Common myeloid progenitor, CD34-positive (primary cell): ENCODE measurements at regions not wholly inside any gene's neighbourhood (a gene's known extent, or its start where the extent isn't known, plus 50 kb on each side); places are given as distances from the start of the nearest gene placed in this dataset.
A peak's percentile ranks its signal among the peaks of the same experiment; 100 is the strongest.

Source experiments
- CTCF ChIA-PET: fragments of 350-600 bp; sonication (Branson Sonifier 250); formaldehyde crosslinking; loops from one replicate; lab custom pipeline; 2021; ENCODE audit warnings: antibody characterized with exemption; lab: Charles Lee
- POLR2A ChIA-PET: fragments of 350-600 bp; sonication (Branson Sonifier 250); formaldehyde crosslinking; loops from one replicate; lab custom pipeline; 2021; ENCODE audit warnings: antibody characterized with exemption; lab: Charles Lee
- DNase-seq, 3 donors: peaks; one replicate each; pipeline versions ENCODE4 v3.0.0 to v3.0.0-alpha.2; 2013
- H3K27ac ChIP-seq, 2 experiments: 1 replicate in 1 of 2; 2 replicates in 1 of 2; pipeline ENCODE4 v1.7.0; 2013; ENCODE audit warnings: inconsistent platforms in 2 of 2, low read length in 2 of 2, mild to moderate bottlenecking in 2 of 2, low read depth in 1 of 2, moderate library complexity in 1 of 2; ENCODE audit not compliant: severe bottlenecking in 2 of 2, insufficient read depth in 1 of 2, poor library complexity in 1 of 2
- H3K27me3 ChIP-seq, 5 experiments: replicated peaks in 2 of 5; 1 replicate in 3 of 5; 2 replicates in 2 of 5; pipeline versions ENCODE4 v1.6.1 to v1.7.0; 2013; ENCODE audit warnings: low read length in 4 of 5, mild to moderate bottlenecking in 2 of 5, moderate library complexity in 2 of 5, inconsistent platforms in 1 of 5; ENCODE audit not compliant: insufficient read depth in 5 of 5, control insufficient read depth in 4 of 5
- H3K36me3 ChIP-seq, 4 experiments: 1 replicate in 2 of 4; 2 replicates in 2 of 4; pipeline versions ENCODE4 v1.6.1 to v1.7.0; 2013; ENCODE audit warnings: low read length in 3 of 4, control low read depth in 1 of 4, mild to moderate bottlenecking in 1 of 4; ENCODE audit not compliant: control insufficient read depth in 4 of 4, insufficient read depth in 4 of 4
- H3K4me1 ChIP-seq, 4 experiments: 1 replicate in 3 of 4; 2 replicates in 1 of 4; pipeline versions ENCODE4 v1.6.1 to v1.7.1; 2013; ENCODE audit warnings: low read length in 3 of 4, mild to moderate bottlenecking in 3 of 4, control low read depth in 1 of 4, inconsistent platforms in 1 of 4, moderate library complexity in 1 of 4; ENCODE audit not compliant: control insufficient read depth in 4 of 4, insufficient read depth in 4 of 4; ENCODE audit errors: control extremely low read depth in 1 of 4
- H3K4me3 ChIP-seq, 7 experiments: 1 replicate in 4 of 7; 2 replicates in 3 of 7; pipeline versions ENCODE4 v1.5.1 to v1.7.0; 2013; ENCODE audit warnings: mild to moderate bottlenecking in 7 of 7, low read length in 6 of 7, moderate library complexity in 6 of 7, inconsistent platforms in 2 of 7, low read depth in 2 of 7, control low read depth in 1 of 7; ENCODE audit not compliant: insufficient read depth in 4 of 7, control insufficient read depth in 1 of 7; ENCODE audit errors: extremely low read depth in 1 of 7
- H3K9me3 ChIP-seq, 5 experiments: 1 replicate in 4 of 5; 2 replicates in 1 of 5; pipeline versions ENCODE4 v1.6.1 to v1.7.1; 2013; ENCODE audit warnings: low read length in 4 of 5, mild to moderate bottlenecking in 2 of 5, inconsistent platforms in 1 of 5, low read depth in 1 of 5, moderate library complexity in 1 of 5; ENCODE audit not compliant: control insufficient read depth in 4 of 5, insufficient read depth in 2 of 5; ENCODE audit errors: control extremely low read depth in 1 of 5
- WGBS: methylation state at CpG from one replicate; pipeline ENCODE4 v1.1.5; 2013; ENCODE audit not compliant: insufficient coverage; 5-methylcytosine and 5-hydroxymethylcytosine counted together

GRCh38 chr11:15750535-15751308 is 605.6 kb downstream of the SOX6 start:
- no peak for DNase-seq
- Histone ChIP-seq H3K36me3 (no peaks in the 10 kb centered on the region), H3K27ac (no peak overlapping the region), H3K4me1 (no peaks in the 10 kb centered on the region), H3K27me3 (peaks cover 0 to 3% (median 0%) of the 10 kb centered on the region in 5 experiments), H3K4me3 (no peak overlapping the region), H3K9me3 (peaks cover 0 to 13% (median 0%) of the 10 kb centered on the region in 5 experiments)
- POLR2A ChIA-PET: no interaction called here
- 95% methylated on average over 8 of the region's 11 CpGs for WGBS
- CTCF ChIA-PET: no interaction called here

- POLR2A ChIA-PET: no interaction called here
- H3K27me3 ChIP-seq: peaks cover 0 to 9% (median 0%) of the 10 kb centered on the region in 5 experiments
- no peak for DNase-seq
- WGBS: no CpG with 5 or more reads among the region's 1 CpG
- no peak overlapping the region for H3K4me3 ChIP-seq
- peaks cover 0 to 13% (median 0%) of the 10 kb centered on the region in 5 experiments for H3K9me3 ChIP-seq
- no peak overlapping the region for H3K27ac ChIP-seq
- no peaks in the 10 kb centered on the region for H3K36me3 ChIP-seq
- no peaks in the 10 kb centered on the region for H3K4me1 ChIP-seq
- CTCF ChIA-PET: no interaction called here
These were observed 602.1 kb downstream of the SOX6 start for GRCh38 chr11:15754221-15754620.

GRCh38 chr11:15757048-15757698 is 599.2 kb downstream of the SOX6 start:
- Histone ChIP-seq H3K4me1 (no peaks in the 10 kb centered on the region), H3K27me3 (peaks cover 0 to 6% (median 0%) of the 10 kb centered on the region in 5 experiments), H3K36me3 (no peaks in the 10 kb centered on the region), H3K27ac (no peak overlapping the region), H3K9me3 (peaks cover 0 to 10% (median 0%) of the 10 kb centered on the region in 5 experiments), H3K4me3 (no peak overlapping the region)
- WGBS: 75% methylated on average over 12 of the region's 16 CpGs
- CTCF ChIA-PET: no interaction called here
- DNase-seq: no peak
- POLR2A ChIA-PET: no interaction called here

- ChIA-PET CTCF (no interaction called here), POLR2A (interaction anchor here (0.6 kb wide), 1 partner anchor 1872 kb away, joined by 5 read pairs; no protein-coding TSS in a partner anchor)
- no peak overlapping the region for H3K4me3 ChIP-seq
- H3K27me3 ChIP-seq: peaks cover 0 to 6% (median 0%) of the 10 kb centered on the region in 5 experiments
- H3K9me3 ChIP-seq: peaks cover 0 to 9% (median 0%) of the 10 kb centered on the region in 5 experiments
- WGBS: 94% methylated on average over 9 of the region's 10 CpGs
- no peak overlapping the region for H3K27ac ChIP-seq
- H3K4me1 ChIP-seq: no peaks in the 10 kb centered on the region
- no peak for DNase-seq
- no peaks in the 10 kb centered on the region for H3K36me3 ChIP-seq
These were observed 597.4 kb downstream of the SOX6 start for GRCh38 chr11:15758857-15759465.

- ChIA-PET CTCF (interaction anchor here (1.7 kb wide), 1 partner anchor 12 kb away, joined by 6 read pairs; no protein-coding TSS in a partner anchor), POLR2A (interaction anchor here (0.9 kb wide), 1 partner anchor 11 kb away, joined by 3 read pairs; no protein-coding TSS in a partner anchor)
- no CpG with 5 or more reads among the region's 4 CpGs for WGBS
These were observed 595.1 kb downstream of the SOX6 start for GRCh38 chr11:15761235-15761634.

GRCh38 chr11:15764326-15764725 is 592.0 kb downstream of the SOX6 start:
- CTCF ChIA-PET: no interaction called here
- no CpG with 5 or more reads among the region's 1 CpG for WGBS
- Histone ChIP-seq H3K27ac (no peak overlapping the region), H3K9me3 (no peaks in the 10 kb centered on the region), H3K4me3 (no peak overlapping the region), H3K27me3 (no peaks in the 10 kb centered on the region), H3K36me3 (no peaks in the 10 kb centered on the region), H3K4me1 (no peaks in the 10 kb centered on the region)
- DNase-seq: peak in 1 of 3 donors; percentile 3
- POLR2A ChIA-PET: no interaction called here

More at GRCh38 chr11:15761235-15761634, 595.1 kb downstream of the SOX6 start:
- H3K9me3 ChIP-seq: peaks cover 0 to 5% (median 0%) of the 10 kb centered on the region in 5 experiments
- H3K4me1 ChIP-seq: no peaks in the 10 kb centered on the region
- H3K27ac ChIP-seq: no peak overlapping the region
- no peak for DNase-seq
- no peak overlapping the region for H3K4me3 ChIP-seq
- no peaks in the 10 kb centered on the region for H3K36me3 ChIP-seq
- H3K27me3 ChIP-seq: peaks cover 0 to 6% (median 0%) of the 10 kb centered on the region in 5 experiments
